Gastrocnemius medialis (tissue), 4 donors: ENCODE measurements at regions not wholly inside any gene's neighbourhood (a gene's known extent, or its start where the extent isn't known, plus 50 kb on each side); places are given as distances from the start of the nearest gene placed in this dataset.

Experiments used
- ATAC-seq, 2 donors: fragments of 150-250 bp; one replicate each; pipeline ENCODE4 v1.9.1; 2016
- DNase-seq, 2 donors: peaks; one replicate each; pipeline ENCODE4 v3.0.0-alpha.2; 2019
- H3K27ac ChIP-seq, 4 donors: fragments of 200-600 bp; sonication (generic); 1 replicate in 1 of 4; 2 replicates in 3 of 4; pipeline ENCODE4 v1.5.1; 2016 to 2018; ENCODE audit warnings: mild to moderate bottlenecking in 2 of 4, moderate library complexity in 1 of 4
- H3K27me3 ChIP-seq, 3 donors: fragments of 200-600 bp; sonication (generic) in 2 of 3; 1 replicate in 1 of 3; 2 replicates in 2 of 3; pipeline versions ENCODE4 v1.5.1 to v1.6.0; 2016 to 2019; ENCODE audit warnings: mild to moderate bottlenecking in 1 of 3, moderate library complexity in 1 of 3
- H3K36me3 ChIP-seq, 2 donors: fragments of 200-600 bp; sonication (generic) in 1 of 2; one replicate each; pipeline ENCODE4 v1.5.1; 2017 to 2018
- H3K4me1 ChIP-seq, 2 donors: fragments of 200-600 bp; sonication (generic) in 1 of 2; one replicate each; pipeline ENCODE4 v1.5.1; 2016 to 2017; ENCODE audit warnings: mild to moderate bottlenecking in 2 of 2
- H3K4me3 ChIP-seq, 4 donors: fragments of 200-600 bp; sonication (generic) in 3 of 4; 1 replicate in 1 of 4; 2 replicates in 3 of 4; pipeline ENCODE4 v1.5.1; 2016 to 2019; ENCODE audit warnings: mild to moderate bottlenecking in 2 of 4
- H3K9me3 ChIP-seq, 3 donors: fragments of 200-600 bp; sonication (generic) in 2 of 3; 1 replicate in 1 of 3; 2 replicates in 2 of 3; pipeline ENCODE4 v1.5.1; 2016 to 2019
- CTCF ChIP-seq, 5 experiments: fragments of 450-650 bp in 3 of 5; fragments of 200-600 bp in 2 of 5; sonication (generic) in 2 of 5; IDR thresholded peaks in 4 of 5; conservative IDR thresholded peaks in 1 of 5; 1 replicate in 4 of 5; 2 replicates in 1 of 5; pipeline ENCODE4 v1.5.1; 2016 to 2019; ENCODE audit warnings: antibody characterized with exemption in 5 of 5, mild to moderate bottlenecking in 3 of 5, moderate library complexity in 3 of 5
- POLR2A ChIP-seq, 2 donors: fragments of 450-650 bp; IDR thresholded peaks; one replicate each; pipeline ENCODE4 v1.6.1; 2017; ENCODE audit warnings: antibody characterized with exemption in 2 of 2, mild to moderate bottlenecking in 2 of 2, moderate library complexity in 2 of 2
- in situ Hi-C, 4 donors: fragments of 200-750 bp; cut with MboI; loops; one replicate each; pipeline versions ENCODE4 v1.15.0 to v1.8.0; 2017; ENCODE audit warnings: low sequenced_read_pairs in 4 of 4
- intact Hi-C: fragments of 100-400 bp; cut with DNase I; formaldehyde crosslinking; loops from one replicate; pipeline ENCODE4 v1.15.1; 2023; ENCODE audit warnings: low total_unique reads

GRCh38 chr2:17441790-17442189 is 76.5 kb downstream of the RAD51AP2 start:
- no peak for TF ChIP-seq CTCF (IDR thresholded peaks at IDR 0.05 in 4 of 5, conservative IDR thresholded peaks at IDR 0.05 in 1 of 5)
- TF ChIP-seq POLR2A (IDR thresholded peaks at IDR 0.05) = no peak
- Histone ChIP-seq H3K4me3 (no peak overlapping the region), H3K4me1 (no peaks in the 10 kb centered on the region), H3K9me3 (no peaks in the 10 kb centered on the region), H3K27ac (no peak overlapping the region), H3K36me3 (no peaks in the 10 kb centered on the region), H3K27me3 (no peaks in the 10 kb centered on the region)
- in situ Hi-C loops = no loop called here
- intact Hi-C loops = no loop called here
- DNase-seq (no peak), ATAC-seq (no peak)

DNA sequence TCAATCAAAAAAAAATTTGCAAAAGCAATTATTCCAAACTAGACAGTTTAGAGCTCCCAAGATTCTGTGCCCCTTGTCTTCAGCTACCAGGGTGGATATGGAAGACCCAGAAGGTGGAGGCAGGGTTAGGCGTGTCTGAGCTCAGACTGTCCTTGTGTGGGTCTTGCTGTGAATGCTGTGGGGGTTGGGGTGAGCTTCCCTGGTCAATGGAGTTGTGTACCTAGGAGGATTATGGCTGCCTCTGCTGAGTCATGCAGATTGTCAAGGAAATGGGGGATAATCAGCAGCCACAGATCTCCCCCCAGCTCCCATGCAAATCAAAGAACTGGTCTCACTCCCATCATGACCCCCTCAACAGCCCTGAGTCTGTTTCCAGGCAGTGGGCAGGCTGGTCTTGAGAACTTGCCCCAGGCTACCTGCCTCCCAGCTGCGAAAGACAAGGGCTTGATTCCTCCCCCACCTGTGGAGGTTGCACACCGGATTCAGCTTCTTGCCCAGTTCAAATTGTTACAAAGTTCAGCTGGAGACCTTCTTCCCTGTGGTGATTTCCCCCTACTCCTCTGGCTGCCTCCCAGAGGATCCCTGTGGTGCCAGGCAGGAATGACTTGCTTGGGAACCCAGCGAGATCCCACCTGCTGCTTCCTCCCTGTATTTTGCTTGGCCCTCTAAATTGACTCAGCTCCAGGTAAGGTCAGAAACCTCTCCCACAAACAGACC is 77.0 kb downstream of the RAD51AP2 start:
- H3K27ac ChIP-seq = no peak overlapping the region
- DNase-seq (no peak), ATAC-seq (no peak)
- H3K4me3 ChIP-seq = no peak overlapping the region
- H3K27me3 ChIP-seq = no peaks in the 10 kb centered on the region
- no peaks in the 10 kb centered on the region for H3K9me3 ChIP-seq
- no peaks in the 10 kb centered on the region for H3K36me3 ChIP-seq
- H3K4me1 ChIP-seq = no peaks in the 10 kb centered on the region
- TF ChIP-seq POLR2A (IDR thresholded peaks at IDR 0.05) (no peak), CTCF (IDR thresholded peaks at IDR 0.05 in 4 of 5, conservative IDR thresholded peaks at IDR 0.05 in 1 of 5) (no peak)
- in situ Hi-C loops (no loop called here), intact Hi-C loops (no loop called here)

DNA sequence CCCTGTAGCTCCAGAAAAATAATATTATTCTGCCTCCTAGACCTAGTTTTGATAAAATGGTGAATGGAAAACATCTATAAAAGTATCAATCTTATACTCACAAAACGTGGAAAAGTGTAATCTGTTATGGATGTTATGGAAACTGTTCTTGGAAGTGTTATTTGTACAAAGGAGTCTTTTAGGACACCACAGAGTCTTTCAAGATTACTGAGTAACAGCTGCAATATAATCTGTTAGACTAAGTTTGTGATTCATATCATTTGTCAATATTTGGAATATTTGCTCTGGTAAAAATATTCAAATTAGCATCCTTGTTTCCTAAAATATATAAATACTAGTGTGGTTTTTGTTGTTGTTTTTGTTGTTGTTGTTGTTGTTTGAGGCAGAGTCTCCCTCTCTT is 87.9 kb downstream of the RAD51AP2 start:
- in situ Hi-C loops (no loop called here), intact Hi-C loops (no loop called here)
- TF ChIP-seq CTCF (IDR thresholded peaks at IDR 0.05 in 4 of 5, conservative IDR thresholded peaks at IDR 0.05 in 1 of 5) = no peak
- TF ChIP-seq POLR2A (IDR thresholded peaks at IDR 0.05) = no peak
- no peak for DNase-seq
- Histone ChIP-seq H3K36me3 (no peaks in the 10 kb centered on the region), H3K9me3 (no peaks in the 10 kb centered on the region), H3K4me3 (no peak overlapping the region), H3K27ac (no peak overlapping the region), H3K27me3 (no peaks in the 10 kb centered on the region), H3K4me1 (no peaks in the 10 kb centered on the region)
- no peak for ATAC-seq

- H3K27me3 ChIP-seq = no peaks in the 10 kb centered on the region
- ATAC-seq = no peak
- H3K27ac ChIP-seq = no peak overlapping the region
- H3K36me3 ChIP-seq = no peaks in the 10 kb centered on the region
- no peak for DNase-seq
- no peak overlapping the region for H3K4me3 ChIP-seq
- in situ Hi-C loops = no loop called here
- H3K9me3 ChIP-seq = no peaks in the 10 kb centered on the region
- no peaks in the 10 kb centered on the region for H3K4me1 ChIP-seq
- no peak for TF ChIP-seq POLR2A (IDR thresholded peaks at IDR 0.05)
- intact Hi-C loops = no loop called here
Measured at GRCh38 chr2:17429130-17429529, 89.1 kb downstream of the RAD51AP2 start.

- Histone ChIP-seq H3K9me3 (no peaks in the 10 kb centered on the region), H3K27me3 (no peaks in the 10 kb centered on the region), H3K36me3 (no peaks in the 10 kb centered on the region), H3K4me3 (no peak overlapping the region), H3K4me1 (no peaks in the 10 kb centered on the region), H3K27ac (no peak overlapping the region)
- intact Hi-C loops (no loop called here), in situ Hi-C loops (no loop called here)
- DNase-seq (no peak), ATAC-seq (no peak)
- no peak for TF ChIP-seq CTCF (IDR thresholded peaks at IDR 0.05 in 4 of 5, conservative IDR thresholded peaks at IDR 0.05 in 1 of 5)
- no peak for TF ChIP-seq POLR2A (IDR thresholded peaks at IDR 0.05)
Measured at GRCh38 chr2:17427401-17427800, 90.8 kb downstream of the RAD51AP2 start.
